Right atrium auricular region (tissue), 2 donors: ENCODE measurements at regions not wholly inside any gene's neighbourhood (a gene's known extent, or its start where the extent isn't known, plus 50 kb on each side); places are given as distances from the start of the nearest gene placed in this dataset.

Source experiments
- DNase-seq: peaks from one replicate; pipeline ENCODE4 v3.0.0-alpha.2; 2019; ENCODE audit warnings: low spot score
- H3K27ac ChIP-seq, 2 donors: fragments of 200-600 bp; sonication (generic); 1 replicate in 1 of 2; 2 replicates in 1 of 2; pipeline ENCODE4 v1.5.1; 2016 to 2019
- H3K27me3 ChIP-seq, 2 donors: fragments of 200-600 bp; sonication (generic); one replicate each; pipeline versions ENCODE4 v1.5.1 to v1.6.0; 2017 to 2019
- H3K36me3 ChIP-seq: fragments of 200-600 bp; sonication (generic); one replicate; pipeline ENCODE4 v1.5.1; 2016
- H3K4me1 ChIP-seq, 2 donors: fragments of 200-600 bp; sonication (generic); one replicate each; pipeline versions ENCODE4 v1.5.1 to v1.6.0; 2017 to 2019
- H3K4me3 ChIP-seq, 2 donors: fragments of 200-600 bp; sonication (generic); 1 replicate in 1 of 2; 2 replicates in 1 of 2; pipeline ENCODE4 v1.5.1; 2017 to 2019; ENCODE audit warnings: mild to moderate bottlenecking in 1 of 2, moderate library complexity in 1 of 2
- H3K9me3 ChIP-seq, 2 donors: fragments of 200-600 bp; sonication (generic); one replicate each; pipeline ENCODE4 v1.5.1; 2019
- CTCF ChIP-seq, 2 donors: fragments of 200-600 bp; sonication (generic); IDR thresholded peaks; one replicate each; pipeline ENCODE4 v1.5.1; 2019; ENCODE audit warnings: antibody characterized with exemption in 2 of 2

DNA sequence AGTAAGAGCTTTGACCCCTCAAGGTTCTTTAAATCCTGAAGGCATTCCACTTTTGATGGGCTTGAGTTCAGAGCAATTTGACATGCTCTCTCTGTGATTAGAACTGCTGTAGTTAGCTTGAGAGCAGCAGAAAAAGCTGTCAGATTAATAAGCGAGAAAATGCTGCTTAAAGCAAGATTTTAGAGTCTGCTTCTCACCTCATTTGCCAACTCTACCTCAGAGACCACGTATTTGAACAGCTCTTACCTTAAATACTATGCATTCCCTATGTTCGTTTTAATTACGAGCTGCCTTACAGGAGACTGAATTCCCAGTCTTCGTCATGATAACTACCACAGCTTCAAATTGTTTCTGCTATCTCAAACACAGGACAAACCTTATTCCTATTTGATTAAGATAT, 253.4 kb downstream of the SLITRK6 start:
- Histone ChIP-seq H3K27ac (no peak overlapping the region), H3K4me1 (no peaks in the 10 kb centered on the region), H3K4me3 (no peak overlapping the region), H3K36me3 (no peaks in the 10 kb centered on the region), H3K9me3 (peaks cover 0 to 9% of the 10 kb centered on the region in 2 donors), H3K27me3 (no peaks in the 10 kb centered on the region)
- DNase-seq, result no peak
- TF ChIP-seq CTCF (IDR thresholded peaks at IDR 0.05), result no peak

GRCh38 chr13:85544756-85545155, 254.5 kb downstream of the SLITRK6 start:
- no peaks in the 10 kb centered on the region for H3K4me1 ChIP-seq
- H3K9me3 ChIP-seq, result peaks cover 0 to 9% of the 10 kb centered on the region in 2 donors
- no peak overlapping the region for H3K4me3 ChIP-seq
- H3K27me3 ChIP-seq, result no peaks in the 10 kb centered on the region
- no peak for DNase-seq
- TF ChIP-seq CTCF (IDR thresholded peaks at IDR 0.05), result no peak
- H3K27ac ChIP-seq, result no peak overlapping the region
- H3K36me3 ChIP-seq, result no peaks in the 10 kb centered on the region

- TF ChIP-seq CTCF (IDR thresholded peaks at IDR 0.05), result no peak
- no peaks in the 10 kb centered on the region for H3K9me3 ChIP-seq
- H3K27me3 ChIP-seq, result no peaks in the 10 kb centered on the region
- no peaks in the 10 kb centered on the region for H3K36me3 ChIP-seq
- DNase-seq, result no peak
- H3K4me3 ChIP-seq, result no peak overlapping the region
- no peaks in the 10 kb centered on the region for H3K4me1 ChIP-seq
- no peak overlapping the region for H3K27ac ChIP-seq
Measured at GRCh38 chr13:85543144-85543543, 256.1 kb downstream of the SLITRK6 start.

- no peak for TF ChIP-seq CTCF (IDR thresholded peaks at IDR 0.05)
- H3K9me3 ChIP-seq, result no peaks in the 10 kb centered on the region
Measured at GRCh38 chr13:85541476-85541875, 257.7 kb downstream of the SLITRK6 start.

GRCh38 chr13:85538957-85539356, 260.3 kb downstream of the SLITRK6 start:
- no peaks in the 10 kb centered on the region for H3K36me3 ChIP-seq
- no peak for TF ChIP-seq CTCF (IDR thresholded peaks at IDR 0.05)
- no peak for DNase-seq
- no peaks in the 10 kb centered on the region for H3K27me3 ChIP-seq
- H3K4me1 ChIP-seq, result no peaks in the 10 kb centered on the region
- no peaks in the 10 kb centered on the region for H3K9me3 ChIP-seq
- H3K27ac ChIP-seq, result no peak overlapping the region
- H3K4me3 ChIP-seq, result no peak overlapping the region

More at GRCh38 chr13:85541476-85541875, 257.7 kb downstream of the SLITRK6 start:
- DNase-seq, result no peak
- no peak overlapping the region for H3K27ac ChIP-seq
- no peak overlapping the region for H3K4me3 ChIP-seq
- no peaks in the 10 kb centered on the region for H3K36me3 ChIP-seq
- no peaks in the 10 kb centered on the region for H3K4me1 ChIP-seq
- no peaks in the 10 kb centered on the region for H3K27me3 ChIP-seq

- H3K36me3 ChIP-seq, result no peaks in the 10 kb centered on the region
- H3K27ac ChIP-seq, result no peak overlapping the region
- no peaks in the 10 kb centered on the region for H3K4me1 ChIP-seq
- TF ChIP-seq CTCF (IDR thresholded peaks at IDR 0.05), result no peak
- no peaks in the 10 kb centered on the region for H3K9me3 ChIP-seq
- no peak overlapping the region for H3K4me3 ChIP-seq
- no peak for DNase-seq
- no peaks in the 10 kb centered on the region for H3K27me3 ChIP-seq
Measured at GRCh38 chr13:85537601-85538000, 261.6 kb downstream of the SLITRK6 start.
